GM13976 (cell line): ENCODE measurements at regions not wholly inside any gene's neighbourhood (a gene's known extent, or its start where the extent isn't known, plus 50 kb on each side); places are given as distances from the start of the nearest gene placed in this dataset.

Source experiments
- DNase-seq: peaks from one replicate; pipeline ENCODE4 v3.0.0; 2012; ENCODE audit warnings: low spot score
- CTCF ChIP-seq: IDR thresholded peaks from 2 replicates; pipeline ENCODE4 v1.5.1; 2012; ENCODE audit warnings: borderline replicate concordance, mild to moderate bottlenecking; ENCODE audit not compliant: insufficient read depth; ENCODE audit errors: extremely low read depth, missing control alignments, control extremely low read depth
- in situ Hi-C: fragments of 300-500 bp; cut with MboI; formaldehyde crosslinking; loops from one replicate; pipeline ENCODE4 v1.12.0; 2022; ENCODE audit warnings: low sequenced_read_pairs, mixed read lengths, inconsistent platforms; ENCODE audit not compliant: unreplicated experiment

GRCh38 chr5:166257661-166258060 is 2033.8 kb upstream of the WWC1 start:
- DNase-seq: no peak
- TF ChIP-seq CTCF: no peak
- in situ Hi-C loops: no loop called here

DNA sequence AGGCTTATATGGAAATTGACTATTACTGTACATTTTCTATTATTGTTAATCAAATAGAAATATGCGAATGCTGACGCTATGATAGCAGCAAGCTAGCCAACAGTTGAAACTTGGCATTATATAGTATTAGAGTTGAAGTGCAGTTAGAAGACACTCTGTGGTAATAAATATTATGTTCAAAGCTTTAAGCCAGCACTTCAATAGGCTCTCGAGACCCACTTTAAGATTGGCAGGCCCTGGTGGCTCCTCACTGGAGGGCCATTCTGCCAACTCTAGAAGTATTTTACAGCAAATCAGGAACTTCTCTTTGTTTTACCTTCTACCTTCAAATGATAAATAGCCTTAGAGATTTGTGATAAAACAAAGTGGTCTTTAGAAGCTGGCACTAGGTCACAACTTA is 2029.0 kb upstream of the WWC1 start:
- in situ Hi-C loops: no loop called here

GRCh38 chr5:166267907-166268306 is 2023.5 kb upstream of the WWC1 start:
- DNase-seq: no peak
- in situ Hi-C loops: no loop called here
- no peak for TF ChIP-seq CTCF

More for the DNA sequence above, 2029.0 kb upstream of the WWC1 start:
- TF ChIP-seq CTCF: no peak
- no peak for DNase-seq

- no peak for DNase-seq
- no peak for TF ChIP-seq CTCF
- in situ Hi-C loops: no loop called here
Measured at GRCh38 chr5:166270712-166271111, 2020.7 kb upstream of the WWC1 start.

- DNase-seq: no peak
- TF ChIP-seq CTCF: no peak
- in situ Hi-C loops: no loop called here
Measured at GRCh38 chr5:166276006-166276405, 2015.4 kb upstream of the WWC1 start.

GRCh38 chr5:166279828-166280227 is 2011.6 kb upstream of the WWC1 start:
- in situ Hi-C loops: no loop called here
- no peak for DNase-seq
- TF ChIP-seq CTCF: no peak

DNA sequence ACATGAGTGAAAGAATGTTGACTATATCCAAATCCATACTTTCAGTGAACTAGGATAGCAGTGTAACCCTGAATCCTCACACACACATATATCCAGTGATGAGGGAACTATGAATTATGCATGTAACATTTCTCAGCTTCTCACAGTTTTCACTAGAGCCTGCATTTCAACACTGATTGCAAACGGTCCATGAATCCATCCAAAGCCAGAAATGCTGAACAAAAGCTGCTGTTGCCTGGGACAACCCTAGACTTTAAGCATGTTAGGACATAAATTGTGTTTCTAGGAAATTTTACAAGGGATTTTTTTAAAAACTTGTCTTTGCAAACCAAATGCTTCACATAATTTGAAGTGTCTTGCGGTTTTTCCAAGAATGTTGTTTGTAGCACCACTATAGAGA is 2010.0 kb upstream of the WWC1 start:
- TF ChIP-seq CTCF: no peak
- in situ Hi-C loops: no loop called here
- DNase-seq: no peak
